Fibroblast of skin of right quadriceps (primary cell): ENCODE measurements at regions not wholly inside any gene's neighbourhood (a gene's known extent, or its start where the extent isn't known, plus 50 kb on each side); places are given as distances from the start of the nearest gene placed in this dataset.
"Not testable (repeated sequence)": the region's sequence is repeated elsewhere in the genome, so short reads cannot be mapped to it uniquely, and the experiment has no call there.

Experiments
- DNase-seq: peaks from one replicate; pipeline ENCODE4 v3.0.0-alpha.2; 2013

- no peak for DNase-seq
Measured at GRCh38 chr11:69572861-69573260, 68.1 kb upstream of the CCND1 start.

GRCh38 chr11:69573761-69574607 lies 67.0 kb upstream of the CCND1 start:
- no peak for DNase-seq

- no peak for DNase-seq
Measured at GRCh38 chr11:69574608-69575255, 66.2 kb upstream of the CCND1 start.

- DNase-seq, result no peak
Measured at GRCh38 chr11:69575296-69576068, 65.5 kb upstream of the CCND1 start.

GRCh38 chr11:69576069-69576782 lies 64.7 kb upstream of the CCND1 start:
- no peak for DNase-seq

- no peak for DNase-seq
Measured at GRCh38 chr11:69578167-69578566, 62.8 kb upstream of the CCND1 start.

- no peak for DNase-seq
Measured at GRCh38 chr11:69580529-69580928, 60.4 kb upstream of the CCND1 start.

GRCh38 chr11:69582756-69583467 lies 58.0 kb upstream of the CCND1 start:
- no peak for DNase-seq

- no peak for DNase-seq
Measured at GRCh38 chr11:69584160-69584559, 56.8 kb upstream of the CCND1 start.

GRCh38 chr11:69585385-69585784 lies 55.6 kb upstream of the CCND1 start:
- DNase-seq, result no peak

GRCh38 chr11:69587454-69588090 lies 53.4 kb upstream of the CCND1 start:
- DNase-seq, result peak; percentile 71

- peak; percentile 46 for DNase-seq
Measured at GRCh38 chr11:69588270-69588669, 52.7 kb upstream of the CCND1 start.

GRCh38 chr11:69590088-69590487 lies 50.9 kb upstream of the CCND1 start:
- DNase-seq, result not testable (repeated sequence)
